Eye (tissue), 1 donor: ENCODE measurements at regions not wholly inside any gene's neighbourhood (a gene's known extent, or its start where the extent isn't known, plus 50 kb on each side); places are given as distances from the start of the nearest gene placed in this dataset.
"Not testable (repeated sequence)": the region's sequence is repeated elsewhere in the genome, so short reads cannot be mapped to it uniquely, and the experiment has no call there.

Experiments
- DNase-seq: peaks from one replicate; pipeline ENCODE4 v3.0.0-alpha.2; 2015

DNA sequence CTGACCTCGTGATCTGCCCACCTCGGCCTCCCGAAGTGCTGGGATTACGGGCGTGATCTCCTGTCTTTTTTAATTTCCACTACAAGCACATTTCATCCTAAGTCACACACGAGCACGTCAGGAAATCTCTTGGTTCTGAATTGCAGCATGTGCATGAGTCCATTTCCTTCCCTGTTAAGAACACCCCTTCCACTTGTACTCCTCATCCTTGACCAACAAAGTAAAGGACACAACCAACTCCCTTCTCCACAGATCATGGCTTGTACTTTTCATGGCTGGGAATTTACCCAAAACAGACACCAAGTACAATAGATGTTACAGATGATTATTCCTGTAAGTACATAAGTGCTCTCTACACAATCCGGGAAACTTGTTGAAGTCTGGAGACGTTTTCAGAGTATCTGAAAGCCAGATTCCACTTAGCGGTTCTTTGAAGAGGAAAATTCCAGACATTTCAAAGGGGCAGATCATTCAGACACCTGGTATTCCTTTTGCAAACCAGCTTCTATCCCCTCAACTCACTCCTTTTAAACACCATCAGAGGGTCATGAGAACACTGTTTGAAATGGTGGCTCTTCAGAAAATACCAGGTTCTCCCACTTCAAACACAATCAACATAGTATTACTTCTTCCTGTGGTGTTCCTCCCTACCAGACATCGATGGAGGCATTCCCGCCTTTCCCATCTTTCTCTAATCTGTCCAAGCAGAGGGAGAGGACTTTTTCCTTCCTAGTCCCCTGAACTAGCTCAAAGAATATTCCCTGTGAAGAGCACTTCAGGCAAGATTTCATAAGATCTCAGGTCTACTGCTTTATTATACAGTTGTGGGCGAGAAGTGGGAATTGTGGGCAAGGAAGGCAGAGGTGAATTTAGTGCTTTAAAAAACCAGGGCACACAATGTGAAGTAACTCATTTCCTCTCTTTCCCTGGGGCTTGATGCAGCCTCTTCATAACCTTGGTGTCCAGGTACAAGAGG lies 80.1 kb upstream of the TSC22D2 start:
- no peak for DNase-seq

DNA sequence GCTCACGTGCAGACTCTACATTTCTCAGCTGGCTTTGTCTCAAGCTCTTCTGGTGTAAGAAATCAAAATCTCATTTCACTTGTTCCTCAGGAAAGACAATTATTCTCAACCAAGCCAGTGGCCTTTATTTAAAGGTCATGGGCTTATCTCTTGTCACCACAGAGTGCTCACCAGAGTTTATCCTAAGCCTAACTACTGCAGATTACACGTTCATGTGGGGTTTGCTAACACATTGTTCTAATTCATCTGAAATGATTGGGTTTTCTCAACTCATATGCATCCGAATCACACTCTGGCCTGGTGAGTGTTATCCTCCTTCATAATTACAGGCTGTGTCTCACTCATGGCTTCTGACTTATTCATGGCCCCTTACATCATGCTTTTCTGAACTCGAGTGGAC lies 83.3 kb upstream of the TSC22D2 start:
- DNase-seq: no peak

DNA sequence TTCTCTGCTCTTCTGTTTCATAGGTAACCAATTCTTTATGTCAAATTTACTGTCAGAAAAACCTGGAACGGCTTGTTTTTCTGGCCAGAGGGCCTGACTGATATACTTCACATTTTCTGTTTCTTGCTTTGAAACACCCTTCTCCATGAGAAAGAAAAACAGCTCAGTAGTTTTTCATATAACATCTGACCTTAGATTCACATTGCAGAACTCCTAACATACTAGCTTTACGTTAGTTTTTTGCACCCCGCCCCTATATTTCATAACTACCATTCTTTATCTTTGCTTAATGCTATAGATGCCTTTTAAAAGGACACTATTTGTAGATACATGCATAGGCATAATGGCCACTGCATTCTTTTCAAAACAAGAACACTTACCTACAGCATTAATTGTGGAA lies 83.9 kb upstream of the TSC22D2 start:
- DNase-seq: no peak

DNA sequence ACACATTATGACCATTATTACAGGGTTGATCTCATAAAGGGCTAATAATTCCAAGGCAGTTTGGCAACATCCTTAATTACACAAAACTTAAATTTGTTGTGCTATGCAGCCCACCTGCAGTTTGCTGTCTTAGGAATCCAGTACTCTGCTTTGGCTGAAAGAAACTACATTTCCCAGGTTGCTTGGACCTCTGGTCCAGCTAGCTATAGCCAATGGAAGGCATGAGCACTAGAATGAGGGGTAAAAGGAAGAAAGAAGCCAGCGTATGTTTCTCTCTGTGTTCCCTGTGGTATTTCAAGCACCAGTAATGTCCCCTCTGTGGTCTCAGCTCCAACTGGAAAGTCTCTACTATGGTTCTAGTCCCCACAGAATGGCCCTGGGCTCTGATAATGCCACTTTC lies 84.3 kb upstream of the TSC22D2 start:
- DNase-seq: no peak

- not testable (repeated sequence) for DNase-seq
Measured at GRCh38 chr3:150323091-150323490, 85.0 kb upstream of the TSC22D2 start.

DNA sequence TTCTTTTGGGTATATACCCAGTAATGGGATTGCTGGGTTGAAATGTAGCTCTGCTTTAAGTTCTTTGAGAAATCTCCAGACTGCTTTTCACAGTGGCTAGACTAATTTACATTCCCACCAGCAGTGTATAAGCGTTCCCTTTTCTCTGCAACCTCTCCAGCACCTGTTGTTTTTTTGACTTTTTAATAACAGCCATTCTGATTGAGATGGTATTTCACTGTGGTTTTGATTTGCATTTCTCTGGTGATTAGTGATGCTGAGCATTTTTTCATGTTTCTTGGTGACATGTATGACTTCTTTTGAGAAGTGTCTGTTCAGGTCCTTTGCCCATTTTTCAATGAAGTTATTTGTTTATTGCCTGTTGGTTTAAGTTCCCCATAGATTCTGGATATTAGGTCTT lies 87.1 kb upstream of the TSC22D2 start:
- DNase-seq: not testable (repeated sequence)

DNA sequence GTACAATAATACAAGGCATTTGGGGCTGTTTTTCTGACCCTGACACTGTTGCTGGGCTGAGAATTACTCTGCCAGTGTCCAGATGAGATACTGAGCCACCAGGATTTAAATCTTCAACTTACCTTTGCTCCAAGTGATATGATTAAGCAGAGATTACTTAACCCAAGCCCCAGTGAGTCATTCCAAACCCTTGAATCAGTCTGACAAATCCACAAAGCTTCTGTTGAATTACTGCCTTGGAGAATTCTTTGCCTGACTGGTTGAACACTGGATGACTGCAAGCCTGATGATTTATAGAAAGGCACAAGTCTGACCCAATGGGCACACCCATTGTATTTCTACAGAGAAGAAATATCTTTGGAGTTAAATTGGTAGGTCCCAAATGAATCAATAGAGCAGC lies 88.2 kb upstream of the TSC22D2 start:
- DNase-seq: no peak

GRCh38 chr3:150317469-150317868 lies 90.6 kb upstream of the TSC22D2 start:
- DNase-seq: no peak

GRCh38 chr3:150315721-150316120 lies 92.4 kb upstream of the TSC22D2 start:
- no peak for DNase-seq

DNA sequence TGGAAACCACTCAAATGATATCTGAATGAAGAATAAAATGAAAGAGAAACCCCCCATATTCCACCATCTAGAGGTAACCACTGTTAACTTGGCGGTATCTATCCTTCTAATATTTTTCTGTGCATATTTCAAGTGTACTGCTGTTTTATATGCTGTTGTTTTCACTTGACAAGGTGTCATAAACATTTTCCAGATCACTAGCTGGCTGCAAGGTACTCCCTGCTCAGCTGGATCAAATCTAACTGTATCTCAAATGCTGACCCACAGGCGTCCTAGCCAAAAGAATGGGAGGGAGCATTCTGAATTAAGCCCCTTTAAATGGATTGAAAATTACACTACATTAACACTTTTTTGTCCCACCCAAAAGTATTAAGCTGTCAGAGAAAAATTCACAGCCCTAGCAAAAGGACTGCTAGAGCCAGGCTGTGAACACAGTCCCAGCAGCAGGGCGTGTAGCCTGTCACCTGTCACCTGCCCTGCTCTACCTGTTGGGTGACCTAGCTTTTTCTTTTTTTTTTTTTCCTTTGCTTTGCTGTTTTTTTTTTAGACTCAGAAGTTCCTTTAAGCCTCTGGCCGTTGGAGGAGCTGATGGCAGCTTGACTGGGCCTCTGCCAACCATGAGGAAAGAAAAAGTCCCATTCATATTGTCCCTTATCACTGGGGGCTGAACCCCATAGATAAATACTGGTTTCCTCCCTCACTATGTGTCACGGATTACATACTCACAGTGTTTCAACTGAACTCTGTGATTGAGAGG lies 93.7 kb upstream of the TSC22D2 start:
- no peak for DNase-seq

- no peak for DNase-seq
Measured at GRCh38 chr3:150312018-150312657, 96.0 kb upstream of the TSC22D2 start.

DNA sequence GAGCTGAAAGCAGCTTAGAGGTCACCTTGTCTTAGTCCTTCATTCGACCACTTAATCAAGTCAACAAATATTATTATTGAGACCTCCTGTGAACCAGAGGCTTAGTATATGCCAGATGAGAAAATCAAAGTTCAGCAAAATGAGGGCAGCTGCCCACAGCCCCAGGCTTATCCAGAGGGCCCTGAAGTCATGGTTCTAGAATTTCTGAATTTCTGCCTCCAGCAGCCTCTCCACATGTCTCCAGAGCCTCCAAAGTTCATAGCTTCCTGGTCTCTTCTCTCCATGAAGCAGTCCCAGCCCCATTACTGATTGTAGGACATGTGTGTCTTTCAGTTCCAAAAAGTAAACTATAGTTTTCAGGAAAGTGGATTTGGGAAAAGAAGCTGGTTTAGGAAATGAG lies 96.9 kb upstream of the TSC22D2 start:
- no peak for DNase-seq

GRCh38 chr3:150309557-150309956 lies 98.5 kb upstream of the TSC22D2 start:
- DNase-seq: no peak

DNA sequence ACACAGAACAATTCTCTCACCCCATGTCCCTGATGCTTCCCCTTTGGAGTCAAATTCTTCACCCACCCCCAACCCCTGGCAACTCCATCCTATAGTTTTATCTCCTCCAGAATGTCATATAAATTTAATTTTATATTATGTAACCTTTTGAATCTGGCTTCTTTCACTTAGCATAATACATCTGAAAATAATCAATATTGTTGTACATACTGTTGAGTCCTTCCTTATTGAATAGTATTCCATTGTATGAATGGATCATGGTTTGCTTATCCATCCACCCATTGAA lies 98.9 kb upstream of the TSC22D2 start:
- no peak for DNase-seq

DNA sequence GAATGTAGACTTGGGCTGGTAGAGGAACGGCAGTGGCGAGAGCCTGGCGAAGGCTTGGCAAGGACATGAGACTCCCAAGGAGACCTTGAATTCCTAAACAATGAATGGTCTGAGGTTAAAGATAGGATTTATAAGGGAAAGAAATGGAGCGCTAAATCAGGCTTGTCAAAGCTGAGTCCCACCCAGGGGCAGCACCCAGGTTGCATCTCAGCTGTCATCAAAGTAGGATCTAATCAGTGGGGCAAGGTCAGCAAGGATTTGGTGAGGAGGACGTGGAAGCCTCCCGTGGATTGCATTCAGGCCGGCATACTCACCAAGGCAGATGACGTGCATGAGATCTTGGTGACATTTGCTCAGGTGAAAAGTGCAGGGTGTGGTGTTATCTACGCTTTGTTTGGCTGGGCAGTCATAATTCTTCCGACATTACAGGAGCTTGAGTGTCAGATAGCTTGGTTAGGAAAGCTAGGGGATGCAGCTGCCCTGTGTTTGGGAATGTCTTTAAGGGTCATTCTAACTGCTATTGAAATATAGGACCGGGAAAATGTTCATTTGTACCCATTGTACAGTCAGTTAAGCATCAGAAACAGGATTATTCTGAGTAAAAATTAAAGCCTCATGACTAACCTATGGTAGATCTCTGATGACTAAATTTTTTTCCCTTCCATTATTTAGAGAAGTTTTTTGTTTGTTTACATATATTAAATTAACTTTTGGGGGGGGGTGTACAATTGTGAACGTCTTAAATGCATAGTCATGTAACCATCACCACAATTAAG lies 99.4 kb upstream of the TSC22D2 start:
- no peak for DNase-seq

DNA sequence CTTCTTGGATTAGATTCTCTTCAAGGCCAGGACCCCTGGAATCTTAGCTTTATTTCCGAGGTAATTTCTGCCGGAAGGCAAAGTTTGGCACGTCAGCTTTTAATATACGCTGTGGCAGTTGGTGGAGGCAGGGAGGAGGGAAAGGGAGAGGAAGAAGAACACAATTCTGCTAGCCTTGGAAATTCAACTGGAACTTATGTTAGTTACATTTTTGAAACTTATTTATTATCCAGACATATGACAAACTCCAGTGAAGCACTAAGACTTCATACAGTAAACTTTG lies 100.1 kb upstream of the TSC22D2 start:
- DNase-seq: peak; percentile 60

- DNase-seq: no peak
Measured at GRCh38 chr3:150307311-150308036, 100.6 kb upstream of the TSC22D2 start.

DNA sequence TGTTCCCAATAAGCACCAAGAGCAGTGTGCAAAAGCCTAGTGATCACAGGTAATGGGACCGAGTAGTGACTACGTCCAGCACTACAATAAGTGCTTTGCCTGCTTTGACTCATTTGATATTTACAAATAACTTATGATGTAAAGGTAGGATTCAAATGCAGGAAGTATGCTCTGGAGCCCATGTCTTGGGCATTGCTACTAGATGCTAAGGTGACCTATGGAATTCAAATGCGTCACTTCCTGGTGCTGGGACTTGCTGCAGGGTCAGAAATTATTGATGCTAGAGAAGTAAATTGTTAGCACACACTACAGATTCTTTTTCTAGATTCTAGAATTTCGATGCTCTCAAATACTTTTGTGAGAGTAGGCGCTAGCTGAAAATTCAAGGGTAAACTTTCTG lies 101.2 kb upstream of the TSC22D2 start:
- no peak for DNase-seq

- DNase-seq: no peak
Measured at GRCh38 chr3:150306083-150306482, 102.0 kb upstream of the TSC22D2 start.

- no peak for DNase-seq
Measured at GRCh38 chr3:150303768-150304167, 104.3 kb upstream of the TSC22D2 start.

GRCh38 chr3:150302246-150302645 lies 105.9 kb upstream of the TSC22D2 start:
- DNase-seq: no peak

GRCh38 chr3:150300852-150301517 lies 107.1 kb upstream of the TSC22D2 start:
- no peak for DNase-seq
